ENCODE measurements at regions not wholly inside any gene's neighbourhood (a gene's known extent, or its start where the extent isn't known, plus 50 kb on each side); places are given as distances from the start of the nearest gene placed in this dataset.
A peak's percentile ranks its signal among the peaks of the same experiment; 100 is the strongest.

- H3K4me1 ChIP-seq: peaks cover 0 to 6% (median 0%) of the 10 kb centered on the region in 10 experiments; a peak in 2 of 20 replicates
Measured at GRCh38 chr2:104465981-104466380, 387.9 kb upstream of the POU3F3 start.

GRCh38 chr2:104468846-104469245 lies 385.1 kb upstream of the POU3F3 start:
- no peak overlapping the region for H3K27ac ChIP-seq
- H4K20me1 ChIP-seq: no peaks in the 10 kb centered on the region
- no peak overlapping the region for H3K4me2 ChIP-seq
- H3K4me1 ChIP-seq: peaks cover 0 to 6% (median 0%) of the 10 kb centered on the region in 10 experiments; a peak in 2 of 20 replicates
- H3K9ac ChIP-seq: no peak overlapping the region
- H3K9me3 ChIP-seq (replicated peaks in 1 of 11): no peaks in the 10 kb centered on the region
- H3K27me3 ChIP-seq: peaks cover 0 to 5% (median 0%) of the 10 kb centered on the region in 11 experiments; a peak in 2 of 22 replicates
- no peak overlapping the region for H3K4me3 ChIP-seq
- TF ChIP-seq Cebpa-rat (IDR thresholded peaks at IDR 0.05): no peak
- no peaks in the 10 kb centered on the region for H3K36me3 ChIP-seq

More at GRCh38 chr2:104465981-104466380, 387.9 kb upstream of the POU3F3 start:
- Histone ChIP-seq H3K4me2 (no peak overlapping the region), H4K20me1 (no peaks in the 10 kb centered on the region), H3K27me3 (peaks cover 0 to 5% (median 0%) of the 10 kb centered on the region in 11 experiments; a peak in 2 of 22 replicates), H3K9me3 (replicated peaks in 1 of 11) (no peaks in the 10 kb centered on the region), H3K9ac (no peak overlapping the region), H3K4me3 (no peak overlapping the region), H3K27ac (no peak overlapping the region), H3K36me3 (no peaks in the 10 kb centered on the region)
- TF ChIP-seq Cebpa-rat (IDR thresholded peaks at IDR 0.05): no peak

GRCh38 chr2:104472076-104472475 lies 381.8 kb upstream of the POU3F3 start:
- Histone ChIP-seq H3K27me3 (no peaks in the 10 kb centered on the region), H4K20me1 (no peaks in the 10 kb centered on the region), H3K9me3 (replicated peaks in 1 of 11) (no peaks in the 10 kb centered on the region), H3K4me3 (no peak overlapping the region), H3K4me1 (no peaks in the 10 kb centered on the region), H3K4me2 (no peak overlapping the region), H3K36me3 (no peaks in the 10 kb centered on the region), H3K27ac (no peak overlapping the region), H3K9ac (no peak overlapping the region)
- TF ChIP-seq Cebpa-rat (IDR thresholded peaks at IDR 0.05): no peak

DNA sequence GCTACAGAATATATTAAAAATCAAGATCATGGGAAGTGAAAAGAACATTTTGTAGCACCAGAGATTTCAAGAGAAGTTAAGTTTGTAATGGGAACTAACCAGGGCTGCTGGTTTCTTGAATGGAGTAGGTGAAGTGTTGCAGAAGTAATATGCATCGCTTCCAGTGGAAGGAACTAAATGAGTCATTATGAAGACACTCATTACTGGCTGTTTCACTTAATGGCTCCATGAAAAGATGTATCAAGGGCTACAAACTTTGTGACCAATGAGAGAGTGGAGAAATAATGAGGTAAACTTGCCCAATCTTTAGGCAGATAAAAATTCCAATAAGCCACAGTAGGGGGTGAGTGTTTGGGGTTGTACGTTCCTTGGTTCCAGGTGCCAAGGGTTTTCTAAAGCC lies 380.4 kb upstream of the POU3F3 start:
- no peak overlapping the region for H3K4me2 ChIP-seq
- H3K9ac ChIP-seq: no peak overlapping the region
- no peak overlapping the region for H3K4me3 ChIP-seq
- H3K27ac ChIP-seq: no peak overlapping the region
- no peaks in the 10 kb centered on the region for H3K27me3 ChIP-seq
- no peaks in the 10 kb centered on the region for H3K9me3 ChIP-seq (replicated peaks in 1 of 11)
- no peaks in the 10 kb centered on the region for H4K20me1 ChIP-seq
- no peaks in the 10 kb centered on the region for H3K36me3 ChIP-seq
- no peaks in the 10 kb centered on the region for H3K4me1 ChIP-seq
- no peak for TF ChIP-seq Cebpa-rat (IDR thresholded peaks at IDR 0.05)

- Histone ChIP-seq H3K27me3 (no peaks in the 10 kb centered on the region), H3K27ac (no peak overlapping the region), H3K4me2 (no peak overlapping the region), H4K20me1 (no peaks in the 10 kb centered on the region), H3K4me3 (no peak overlapping the region), H3K36me3 (no peaks in the 10 kb centered on the region), H3K9ac (no peak overlapping the region), H3K9me3 (replicated peaks in 1 of 11) (no peaks in the 10 kb centered on the region), H3K4me1 (no peaks in the 10 kb centered on the region)
- no peak for TF ChIP-seq Cebpa-rat (IDR thresholded peaks at IDR 0.05)
Measured at GRCh38 chr2:104474716-104475115, 379.2 kb upstream of the POU3F3 start.

DNA sequence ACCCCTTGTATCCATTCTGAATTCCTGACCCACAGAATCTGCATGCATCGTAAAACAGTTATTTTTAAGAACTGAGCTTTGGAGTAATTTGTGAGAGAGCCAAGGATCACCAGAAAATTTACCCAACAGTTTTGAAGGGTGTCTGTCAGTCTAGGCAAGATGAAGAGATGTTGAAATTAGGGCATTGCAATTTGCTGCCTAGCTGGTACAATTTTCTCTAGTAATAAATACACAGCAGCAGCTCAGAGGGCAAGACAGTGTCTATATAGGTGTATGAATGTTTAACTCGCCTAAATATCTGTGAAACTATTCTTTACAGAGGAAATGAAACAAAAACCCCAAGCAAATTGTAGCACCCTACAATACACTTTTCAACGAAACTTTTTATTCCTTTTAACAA lies 377.8 kb upstream of the POU3F3 start:
- no peaks in the 10 kb centered on the region for H3K4me1 ChIP-seq
- H3K9me3 ChIP-seq (replicated peaks in 1 of 11): no peaks in the 10 kb centered on the region
- no peaks in the 10 kb centered on the region for H3K36me3 ChIP-seq
- H3K4me3 ChIP-seq: no peak overlapping the region
- no peak for TF ChIP-seq Cebpa-rat (IDR thresholded peaks at IDR 0.05)
- no peak overlapping the region for H3K9ac ChIP-seq
- H4K20me1 ChIP-seq: no peaks in the 10 kb centered on the region
- no peaks in the 10 kb centered on the region for H3K27me3 ChIP-seq
- no peak overlapping the region for H3K27ac ChIP-seq
- no peak overlapping the region for H3K4me2 ChIP-seq

DNA sequence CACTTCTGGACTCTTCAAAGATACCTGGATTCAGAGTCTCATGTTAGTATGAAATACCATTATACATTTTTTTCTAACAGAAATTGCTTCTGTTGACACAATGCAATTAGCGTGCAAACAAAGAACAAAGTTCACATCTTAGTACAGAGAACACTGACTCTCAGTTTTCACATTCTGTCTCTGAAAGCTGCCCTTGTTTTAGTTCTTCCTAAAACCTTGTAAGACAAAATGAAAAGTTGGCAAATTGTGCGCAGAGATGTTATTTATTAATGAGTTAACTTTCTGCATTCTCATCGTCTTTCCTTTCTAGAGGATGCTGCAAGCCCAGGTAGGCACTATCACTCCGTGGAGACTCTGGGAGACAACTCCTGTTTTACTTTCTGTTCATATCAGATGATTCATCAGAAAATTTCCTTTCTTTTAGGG lies 377.3 kb upstream of the POU3F3 start:
- Histone ChIP-seq H3K4me2 (no peak overlapping the region), H3K4me3 (no peak overlapping the region)

GRCh38 chr2:104481341-104481740 lies 372.6 kb upstream of the POU3F3 start:
- Histone ChIP-seq H3K36me3 (no peaks in the 10 kb centered on the region), H3K27ac (no peak overlapping the region), H3K4me2 (no peak overlapping the region), H3K9ac (no peak overlapping the region), H3K27me3 (no peaks in the 10 kb centered on the region), H3K4me1 (peaks cover 0 to 3% (median 0%) of the 10 kb centered on the region in 10 experiments; a peak in 2 of 20 replicates), H3K4me3 (no peak overlapping the region), H4K20me1 (no peaks in the 10 kb centered on the region), H3K9me3 (replicated peaks in 1 of 11) (0 out of 22 replicates have a peak, but pooled peaks cover 0 to 6% (median 0%) of the 10 kb centered on the region in 11 experiments)
- no peak for TF ChIP-seq Cebpa-rat (IDR thresholded peaks at IDR 0.05)

More for the DNA sequence above, 377.3 kb upstream of the POU3F3 start:
- no peak for TF ChIP-seq Cebpa-rat (IDR thresholded peaks at IDR 0.05)
- no peaks in the 10 kb centered on the region for H3K36me3 ChIP-seq
- H4K20me1 ChIP-seq: no peaks in the 10 kb centered on the region
- H3K4me1 ChIP-seq: no peaks in the 10 kb centered on the region
- no peak overlapping the region for H3K9ac ChIP-seq
- H3K27ac ChIP-seq: no peak overlapping the region
- H3K27me3 ChIP-seq: no peaks in the 10 kb centered on the region
- no peaks in the 10 kb centered on the region for H3K9me3 ChIP-seq (replicated peaks in 1 of 11)

- Histone ChIP-seq H3K4me1 (peaks cover 0 to 27% (median 8%) of the 10 kb centered on the region in 10 experiments; a peak in 11 of 20 replicates), H3K4me2 (peak overlapping the region in 6 of 11 experiments; percentile 19 to 58 (median 39); a peak in 8 of 22 replicates), H3K27ac (peak overlapping the region in 4 of 11 experiments; percentile 36 to 56 (median 40); a peak in 5 of 22 replicates), H3K36me3 (no peaks in the 10 kb centered on the region), H3K9ac (no peak overlapping the region), H3K27me3 (no peaks in the 10 kb centered on the region), H3K9me3 (replicated peaks in 1 of 11) (peaks cover 0 to 8% (median 0%) of the 10 kb centered on the region in 11 experiments; a peak in 1 of 22 replicates), H4K20me1 (no peaks in the 10 kb centered on the region), H3K4me3 (no peak overlapping the region)
- TF ChIP-seq Cebpa-rat (IDR thresholded peaks at IDR 0.05): no peak
Measured at GRCh38 chr2:104487366-104487765, 366.5 kb upstream of the POU3F3 start.

DNA sequence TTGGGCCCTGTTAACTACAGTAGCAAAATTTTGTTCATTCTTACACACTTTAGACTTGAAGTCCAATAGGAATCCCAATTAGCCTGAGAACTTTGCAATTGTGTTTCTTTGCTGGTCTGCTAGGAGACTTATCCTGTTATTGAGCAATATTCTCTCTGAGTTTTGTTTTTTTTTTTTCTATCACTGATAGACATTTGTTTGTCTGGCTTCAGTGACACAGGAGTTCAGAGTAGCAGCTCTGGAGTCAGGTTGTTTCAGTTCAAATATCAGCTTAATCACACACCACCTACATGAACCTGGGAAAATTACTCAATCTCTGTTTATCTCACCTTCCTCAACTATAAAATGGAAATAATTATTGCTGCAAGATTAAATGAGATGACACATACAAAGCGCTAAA lies 360.2 kb upstream of the POU3F3 start:
- H4K20me1 ChIP-seq: no peaks in the 10 kb centered on the region
- no peaks in the 10 kb centered on the region for H3K9me3 ChIP-seq (replicated peaks in 1 of 11)
- H3K36me3 ChIP-seq: no peaks in the 10 kb centered on the region
- no peak overlapping the region for H3K4me2 ChIP-seq
- H3K9ac ChIP-seq: no peak overlapping the region
- no peak overlapping the region for H3K4me3 ChIP-seq
- no peaks in the 10 kb centered on the region for H3K27me3 ChIP-seq
- TF ChIP-seq Cebpa-rat (IDR thresholded peaks at IDR 0.05): no peak
- no peak overlapping the region for H3K27ac ChIP-seq
- 0 out of 20 replicates have a peak, but pooled peaks cover 0 to 3% (median 0%) of the 10 kb centered on the region in 10 experiments for H3K4me1 ChIP-seq

Measured in BLaER1 treated with 17β-estradiol and CSF1 and Interleukin-3, amounts not matched to agents 10 nM and 100 nM (cell line).